ENCODE measurements at regions not wholly inside any gene's neighbourhood (a gene's known extent, or its start where the extent isn't known, plus 50 kb on each side); places are given as distances from the start of the nearest gene placed in this dataset.
A peak's percentile ranks its signal among the peaks of the same experiment; 100 is the strongest.

DNA sequence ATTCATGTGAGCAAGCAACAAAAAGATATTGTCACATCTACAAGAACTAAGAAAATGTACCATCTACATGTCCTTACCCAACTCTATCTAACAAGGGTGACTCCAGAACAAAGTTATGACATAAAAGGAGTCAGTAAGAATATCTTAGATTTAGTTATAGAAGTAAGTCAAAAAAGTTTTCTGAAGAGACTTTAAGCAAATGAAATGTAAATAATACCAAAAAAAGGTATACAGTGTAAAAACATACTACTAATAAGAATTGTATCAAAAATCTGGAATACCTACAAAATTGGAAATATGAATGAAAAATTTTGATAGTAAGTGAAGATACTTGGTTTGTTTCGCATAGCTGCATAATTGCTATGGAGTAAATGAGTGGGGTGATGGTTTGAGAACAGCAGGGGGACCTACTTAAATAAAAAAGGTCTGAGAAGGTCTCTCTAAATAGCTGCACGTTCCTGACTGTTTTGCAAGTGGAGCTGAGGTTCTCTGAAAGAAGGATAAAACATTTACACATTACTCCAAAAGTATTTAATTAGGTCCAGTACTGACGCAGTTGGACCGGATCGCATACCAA is 51.0 kb upstream of the ENPP6 start:
- no peak overlapping the region for H2AFZ ChIP-seq (replicated peaks; ENCODE audit: low read length, poor library complexity)
- H2BK20ac ChIP-seq (ENCODE audit: low read depth, low read length), result peak overlapping the region; percentile 36; the same call in 1 of the 2 replicates
- no peaks in the 10 kb centered on the region for H3K27me3 ChIP-seq (ENCODE audit: control insufficient read depth, insufficient read depth, low read length)
- intact Hi-C loops (cut with micrococcal nuclease) (loop anchor here (2.0 to 5.0 kb wide), 3 partner anchors 114 to 464 kb away; partner anchors contain the start of gene CENPU), dilution Hi-C loops (cut with HindIII; ENCODE audit: low sequenced_read_pairs, unreplicated experiment) (no loop called here), in situ Hi-C loops (cut with MboI; ENCODE audit: low sequenced_read_pairs) (no loop called here)
- no peaks in the 10 kb centered on the region for H3K79me1 ChIP-seq (ENCODE audit: low read depth in 1 of 2, low read length in 2 of 2)
- ATAC-seq (ENCODE audit: low read depth), result no peak
- no peaks in the 10 kb centered on the region for H4K20me1 ChIP-seq (ENCODE audit: insufficient read depth, low read length)
- H2BK120ac ChIP-seq (ENCODE audit: low read depth, low read length), result peak overlapping the region; percentile 58
- TF ChIP-seq, protein P1, sequence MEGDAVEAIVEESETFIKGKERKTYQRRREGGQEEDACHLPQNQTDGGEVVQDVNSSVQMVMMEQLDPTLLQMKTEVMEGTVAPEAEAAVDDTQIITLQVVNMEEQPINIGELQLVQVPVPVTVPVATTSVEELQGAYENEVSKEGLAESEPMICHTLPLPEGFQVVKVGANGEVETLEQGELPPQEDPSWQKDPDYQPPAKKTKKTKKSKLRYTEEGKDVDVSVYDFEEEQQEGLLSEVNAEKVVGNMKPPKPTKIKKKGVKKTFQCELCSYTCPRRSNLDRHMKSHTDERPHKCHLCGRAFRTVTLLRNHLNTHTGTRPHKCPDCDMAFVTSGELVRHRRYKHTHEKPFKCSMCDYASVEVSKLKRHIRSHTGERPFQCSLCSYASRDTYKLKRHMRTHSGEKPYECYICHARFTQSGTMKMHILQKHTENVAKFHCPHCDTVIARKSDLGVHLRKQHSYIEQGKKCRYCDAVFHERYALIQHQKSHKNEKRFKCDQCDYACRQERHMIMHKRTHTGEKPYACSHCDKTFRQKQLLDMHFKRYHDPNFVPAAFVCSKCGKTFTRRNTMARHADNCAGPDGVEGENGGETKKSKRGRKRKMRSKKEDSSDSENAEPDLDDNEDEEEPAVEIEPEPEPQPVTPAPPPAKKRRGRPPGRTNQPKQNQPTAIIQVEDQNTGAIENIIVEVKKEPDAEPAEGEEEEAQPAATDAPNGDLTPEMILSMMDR (conservative IDR thresholded peaks at IDR 0.05; ENCODE audit: low read depth, low read length), result 0 out of 2 replicates have a peak, but pooled peaks have one; percentile 14
- TF ChIP-seq SMC3 (IDR thresholded peaks at IDR 0.05; ENCODE audit: low read depth, low read length), result no peak
- no peak for TF ChIP-seq CHD1 (IDR thresholded peaks at IDR 0.05; ENCODE audit: low read depth, low read length)
- no peak for TF ChIP-seq RAD21 (IDR thresholded peaks at IDR 0.05; ENCODE audit: low read length)
- peaks cover 12% of the 10 kb centered on the region for H3K4me1 ChIP-seq (ENCODE audit: control insufficient read depth, insufficient read depth, low read length)
- 0 out of 2 replicates have a peak overlapping the region, but pooled peaks have one; percentile 13 for H2AK5ac ChIP-seq (ENCODE audit: low read depth, low read length)
- no peak overlapping the region for H3K27ac ChIP-seq (ENCODE audit: insufficient read depth, low read length)
- POLR2A ChIA-PET (ENCODE audit: unreplicated experiment), result interaction anchor here (0.6 kb wide), 1 partner anchor 197 kb away, joined by 3 read pairs; no protein-coding TSS in a partner anchor
- H3K9ac ChIP-seq (ENCODE audit: low read depth, low read length), result no peak overlapping the region
- no peak overlapping the region for H4K5ac ChIP-seq (ENCODE audit: low read depth, low read length)
- no peaks in the 10 kb centered on the region for H3K36me3 ChIP-seq (ENCODE audit: control insufficient read depth, insufficient read depth, low read length)
- 83% methylated on average over 1 of the region's 5 CpGs; no CpG with 5 or more reads in 1 of the 2 experiments for WGBS, 2 experiments (ENCODE audit: extremely low coverage in 2 of 2, insufficient read length in 1 of 2)
- H3K14ac ChIP-seq (replicated peaks; ENCODE audit: low read depth, low read length), result 0 out of 2 replicates have a peak overlapping the region, but pooled peaks have one; percentile 14
- no TSS peak for BruUV-seq (replicated peaks)
- DNase-seq, result no peak
- H3K4ac ChIP-seq (ENCODE audit: low read depth, low read length), result no peak overlapping the region
- H3K9me1 ChIP-seq (ENCODE audit: insufficient read depth, low read length), result peaks cover 6% of the 10 kb centered on the region; the same call in 1 of the 2 replicates
- H3K18ac ChIP-seq (ENCODE audit: low read depth, low read length), result peak overlapping the region; percentile 13; the same call in 1 of the 2 replicates
- no peak overlapping the region for H3K4me2 ChIP-seq (ENCODE audit: low read depth, low read length)
- H2BK5ac ChIP-seq (ENCODE audit: low read depth, low read length, poor library complexity, severe bottlenecking), result peak overlapping the region; percentile 56
- no peak overlapping the region for H3K56ac ChIP-seq (ENCODE audit: extremely low read depth, insufficient read depth, low read length)
- H2BK15ac ChIP-seq (ENCODE audit: low read depth, low read length), result peak overlapping the region; percentile 77; the same call in 2 of the 3 replicates
- 0 out of 2 replicates have a peak overlapping the region, but pooled peaks have one; percentile 38 for H3K23ac ChIP-seq (ENCODE audit: low read depth, low read length)
- no peak overlapping the region for H3K4me3 ChIP-seq (ENCODE audit: insufficient read depth, low read depth, low read length)
- peak overlapping the region; percentile 15; the same call in 1 of the 2 replicates for H4K91ac ChIP-seq (ENCODE audit: insufficient read depth, low read depth, low read length)
- H4K8ac ChIP-seq (ENCODE audit: low read depth in 2 of 2, low read length in 2 of 2), result peak overlapping the region in 1 of 2 experiments; percentile 38; a peak in 2 of 4 replicates
- H2AK9ac ChIP-seq (replicated peaks; ENCODE audit: low read depth, low read length, poor library complexity), result no peak overlapping the region
- CTCF ChIA-PET, result interaction anchor here (0.6 kb wide), 1 partner anchor 43 kb away, joined by 3 read pairs; no protein-coding TSS in a partner anchor
- no peaks in the 10 kb centered on the region for H3K9me3 ChIP-seq (ENCODE audit: control insufficient read depth, insufficient read depth, low read length)

Measured in IMR-90 (cell line).